ENCODE measurements at regions not wholly inside any gene's neighbourhood (a gene's known extent, or its start where the extent isn't known, plus 50 kb on each side); places are given as distances from the start of the nearest gene placed in this dataset.

GRCh38 chr1:221801251-221801661 lies 59.4 kb upstream of the DUSP10 start:
- TF ChIP-seq POLR2A (IDR thresholded peaks at IDR 0.05; ENCODE audit: low read length) (no peak), GATA1 (IDR thresholded peaks at IDR 0.05; ENCODE audit: low read depth, low read length) (no peak)
